Left lung (tissue), 4 donors: ENCODE measurements at regions not wholly inside any gene's neighbourhood (a gene's known extent, or its start where the extent isn't known, plus 50 kb on each side); places are given as distances from the start of the nearest gene placed in this dataset.

ENCODE experiments used
- ATAC-seq: fragments of 200-7000 bp; cut with Tn5 transposase; one replicate; pipeline ENCODE4 v1.9.1; 2020; ENCODE audit warnings: moderate library complexity
- DNase-seq, 4 donors: peaks; one replicate each; pipeline ENCODE4 v3.0.0-alpha.2; 2013 to 2020
- H3K27ac ChIP-seq, 2 donors: fragments of 200-600 bp; sonication (generic) in 1 of 2; one replicate each; pipeline versions ENCODE4 v1.5.0 to v1.8.0; 2020 to 2021
- H3K27me3 ChIP-seq, 2 donors: fragments of 200-600 bp; sonication (generic) in 1 of 2; one replicate each; pipeline versions ENCODE4 v1.5.0 to v1.8.0; 2020 to 2021
- H3K36me3 ChIP-seq, 2 donors: fragments of 200-600 bp; sonication (generic) in 1 of 2; one replicate each; pipeline versions ENCODE4 v1.5.0 to v1.8.0; 2020 to 2021
- H3K4me1 ChIP-seq, 2 donors: fragments of 200-600 bp; one replicate each; pipeline ENCODE4 v1.8.0; 2021
- H3K4me3 ChIP-seq, 2 donors: fragments of 200-600 bp; sonication (generic) in 1 of 2; one replicate each; pipeline versions ENCODE4 v1.5.0 to v1.8.0; 2020 to 2021; ENCODE audit warnings: mild to moderate bottlenecking in 1 of 2
- H3K9me3 ChIP-seq, 2 donors: fragments of 200-600 bp; sonication (generic) in 1 of 2; one replicate each; pipeline versions ENCODE4 v1.5.0 to v1.8.0; 2020 to 2021
- intact Hi-C, 2 donors: fragments of 100-400 bp; cut with DNase I; formaldehyde crosslinking; loops; one replicate each; pipeline versions ENCODE4 v1.11.2 to v1.14.2; 2022
- TF ChIP-seq, protein P1 (sequence below), 2 donors: fragments of 200-600 bp; sonication (generic) in 1 of 2; IDR thresholded peaks; one replicate each; pipeline versions ENCODE4 v1.5.0 to v1.8.0; 2021; ENCODE audit warnings: antibody characterized with exemption in 2 of 2
- donor health status: DM: no; HTN: yes; CAD: no.
- donor health status: DM: no; HTN: no; CAD: no.

- Histone ChIP-seq H3K36me3 (no peaks in the 10 kb centered on the region), H3K4me3 (no peak overlapping the region), H3K27me3 (peaks cover 0 to 3% of the 10 kb centered on the region in 2 donors), H3K4me1 (no peaks in the 10 kb centered on the region), H3K9me3 (no peaks in the 10 kb centered on the region), H3K27ac (no peak overlapping the region)
- no peak for ATAC-seq
- intact Hi-C loops, result no loop called here
- DNase-seq, result no peak
- TF ChIP-seq, protein P1, sequence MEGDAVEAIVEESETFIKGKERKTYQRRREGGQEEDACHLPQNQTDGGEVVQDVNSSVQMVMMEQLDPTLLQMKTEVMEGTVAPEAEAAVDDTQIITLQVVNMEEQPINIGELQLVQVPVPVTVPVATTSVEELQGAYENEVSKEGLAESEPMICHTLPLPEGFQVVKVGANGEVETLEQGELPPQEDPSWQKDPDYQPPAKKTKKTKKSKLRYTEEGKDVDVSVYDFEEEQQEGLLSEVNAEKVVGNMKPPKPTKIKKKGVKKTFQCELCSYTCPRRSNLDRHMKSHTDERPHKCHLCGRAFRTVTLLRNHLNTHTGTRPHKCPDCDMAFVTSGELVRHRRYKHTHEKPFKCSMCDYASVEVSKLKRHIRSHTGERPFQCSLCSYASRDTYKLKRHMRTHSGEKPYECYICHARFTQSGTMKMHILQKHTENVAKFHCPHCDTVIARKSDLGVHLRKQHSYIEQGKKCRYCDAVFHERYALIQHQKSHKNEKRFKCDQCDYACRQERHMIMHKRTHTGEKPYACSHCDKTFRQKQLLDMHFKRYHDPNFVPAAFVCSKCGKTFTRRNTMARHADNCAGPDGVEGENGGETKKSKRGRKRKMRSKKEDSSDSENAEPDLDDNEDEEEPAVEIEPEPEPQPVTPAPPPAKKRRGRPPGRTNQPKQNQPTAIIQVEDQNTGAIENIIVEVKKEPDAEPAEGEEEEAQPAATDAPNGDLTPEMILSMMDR (IDR thresholded peaks at IDR 0.05), result no peak
These were observed 523.6 kb downstream of the BCOR start for GRCh38 chrX:39574178-39574577.

GRCh38 chrX:39576041-39576872 is 521.5 kb downstream of the BCOR start:
- Histone ChIP-seq H3K4me3 (no peak overlapping the region), H3K9me3 (no peaks in the 10 kb centered on the region), H3K4me1 (no peaks in the 10 kb centered on the region), H3K27me3 (peaks cover 0 to 2% of the 10 kb centered on the region in 2 donors), H3K36me3 (no peaks in the 10 kb centered on the region), H3K27ac (no peak overlapping the region)
- DNase-seq (peak in 1 of 4 donors; percentile 27), ATAC-seq (peak; percentile 19)
- intact Hi-C loops, result no loop called here
- TF ChIP-seq, protein P1 (IDR thresholded peaks at IDR 0.05), result no peak

DNA sequence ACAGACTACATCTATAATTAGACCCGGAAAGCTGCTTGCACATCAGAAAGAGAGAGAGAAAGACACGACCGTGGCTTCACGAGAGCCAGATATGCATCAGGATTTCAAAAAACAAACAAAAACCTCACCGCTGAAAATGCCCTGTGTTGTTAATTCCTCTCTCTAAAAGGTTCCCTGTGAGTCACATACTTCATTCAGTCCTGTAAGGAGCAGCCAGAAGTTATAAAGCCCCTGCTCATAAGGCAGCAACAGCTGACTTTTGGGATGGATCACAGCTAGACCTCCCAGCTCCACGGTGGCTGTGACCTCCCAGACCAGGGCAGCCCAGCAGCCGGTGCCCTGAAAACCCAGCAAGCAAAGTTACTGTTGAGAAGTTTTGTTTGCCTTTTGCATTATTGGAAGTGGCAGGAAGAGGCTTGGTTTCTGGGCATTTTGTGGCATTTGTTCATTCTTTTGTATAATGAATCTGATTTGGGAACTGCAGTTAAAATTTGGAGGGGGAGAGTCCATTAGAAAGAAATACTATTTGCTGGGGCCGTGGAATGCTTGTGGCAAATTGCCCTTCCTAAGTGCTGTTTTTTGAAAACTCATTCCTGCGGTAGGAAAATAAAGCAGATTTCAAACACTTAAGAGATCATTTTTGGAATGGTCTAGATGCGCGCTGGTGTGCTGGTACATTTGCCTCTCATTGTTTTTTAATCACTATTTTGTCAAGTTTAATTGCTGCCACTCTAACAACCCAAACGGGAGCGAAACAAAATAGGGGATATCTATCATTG is 520.4 kb downstream of the BCOR start:
- Histone ChIP-seq H3K36me3 (no peaks in the 10 kb centered on the region), H3K27ac (no peak overlapping the region), H3K4me1 (no peaks in the 10 kb centered on the region), H3K27me3 (no peaks in the 10 kb centered on the region), H3K4me3 (no peak overlapping the region), H3K9me3 (no peaks in the 10 kb centered on the region)
- intact Hi-C loops, result no loop called here
- TF ChIP-seq, protein P1 (IDR thresholded peaks at IDR 0.05), result no peak
- ATAC-seq (peak; percentile 62), DNase-seq (peak in 2 of 4 donors; percentile 18 to 26)

DNA sequence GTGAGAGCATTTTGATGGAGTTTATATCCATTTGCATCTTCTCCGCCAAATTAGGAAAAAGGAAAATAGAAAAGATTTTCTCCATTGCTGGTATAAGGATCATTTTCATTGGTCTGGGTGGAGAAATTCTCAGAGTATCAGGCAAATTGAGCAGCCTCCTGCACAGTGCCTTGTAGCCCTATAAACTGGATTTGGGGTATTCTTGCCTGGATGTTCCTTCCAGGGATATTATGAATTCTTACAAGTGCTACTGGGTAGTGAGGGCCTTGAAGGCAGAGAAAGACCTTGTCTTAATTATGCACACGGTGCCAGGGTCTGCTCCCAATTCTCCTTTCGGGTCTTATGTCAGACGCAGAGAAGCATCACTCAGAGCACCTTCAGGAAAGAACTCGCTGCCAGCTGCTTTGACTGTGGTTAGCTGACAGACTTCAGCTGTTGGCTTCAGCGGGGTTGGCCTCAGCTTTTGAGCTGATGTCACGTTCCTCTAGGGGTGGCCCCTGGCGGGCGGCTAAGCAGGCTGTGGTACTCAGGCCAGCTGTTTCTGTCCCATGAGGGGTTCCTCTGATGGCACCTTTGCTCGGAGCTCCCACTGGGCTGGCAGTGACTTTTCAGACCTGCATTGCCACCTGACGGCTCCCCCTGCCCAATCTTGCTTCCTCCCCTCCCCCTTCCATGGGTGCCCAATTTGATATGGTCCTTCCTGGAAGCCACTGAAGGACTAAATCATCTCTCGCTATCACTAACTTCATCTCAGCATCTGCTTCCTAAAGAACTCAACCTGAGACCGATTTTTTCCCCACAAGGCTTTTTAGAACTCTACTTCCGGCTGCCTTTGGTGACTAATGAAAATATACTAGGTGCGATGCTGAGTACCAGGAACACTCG is 519.5 kb downstream of the BCOR start:
- no peak overlapping the region for H3K27ac ChIP-seq
- intact Hi-C loops, result no loop called here
- H3K36me3 ChIP-seq, result no peaks in the 10 kb centered on the region
- DNase-seq, result peak in 2 of 4 donors; percentile 25 to 56
- no peaks in the 10 kb centered on the region for H3K9me3 ChIP-seq
- no peak overlapping the region for H3K4me3 ChIP-seq
- TF ChIP-seq, protein P1 (IDR thresholded peaks at IDR 0.05), result no peak
- peak; percentile 10 for ATAC-seq
- no peaks in the 10 kb centered on the region for H3K27me3 ChIP-seq
- no peaks in the 10 kb centered on the region for H3K4me1 ChIP-seq
